ENCODE measurements at regions not wholly inside any gene's neighbourhood (a gene's known extent, or its start where the extent isn't known, plus 50 kb on each side); places are given as distances from the start of the nearest gene placed in this dataset.

GRCh38 chr2:67596871-67597270, 199.7 kb downstream of the ETAA1 start:
- no peak for TF ChIP-seq CTCF (IDR thresholded peaks at IDR 0.05; ENCODE audit: insufficient read depth, low read depth, low read length, missing control alignments)
- DNase-seq (ENCODE audit: low read depth) = no peak
- H3K4me3 ChIP-seq (ENCODE audit: low read depth, low read length) = no peak overlapping the region

- no peak for DNase-seq (ENCODE audit: low read depth)
- no peak for TF ChIP-seq CTCF (IDR thresholded peaks at IDR 0.05; ENCODE audit: insufficient read depth, low read depth, low read length, missing control alignments)
- H3K4me3 ChIP-seq (ENCODE audit: low read depth, low read length) = no peak overlapping the region
These were observed 202.4 kb downstream of the ETAA1 start for GRCh38 chr2:67599561-67599960.

- no peak overlapping the region for H3K4me3 ChIP-seq (ENCODE audit: low read depth, low read length)
- no peak for TF ChIP-seq CTCF (IDR thresholded peaks at IDR 0.05; ENCODE audit: insufficient read depth, low read depth, low read length, missing control alignments)
- no peak for DNase-seq (ENCODE audit: low read depth)
These were observed 203.2 kb downstream of the ETAA1 start for GRCh38 chr2:67600222-67600871.

- DNase-seq (ENCODE audit: low read depth) = no peak
- TF ChIP-seq CTCF (IDR thresholded peaks at IDR 0.05; ENCODE audit: insufficient read depth, low read depth, low read length, missing control alignments) = no peak
- H3K4me3 ChIP-seq (ENCODE audit: low read depth, low read length) = no peak overlapping the region
These were observed 203.8 kb downstream of the ETAA1 start for GRCh38 chr2:67600946-67601345.

- no peak for DNase-seq (ENCODE audit: low read depth)
- no peak overlapping the region for H3K4me3 ChIP-seq (ENCODE audit: low read depth, low read length)
- TF ChIP-seq CTCF (IDR thresholded peaks at IDR 0.05; ENCODE audit: insufficient read depth, low read depth, low read length, missing control alignments) = no peak
These were observed 207.2 kb downstream of the ETAA1 start for GRCh38 chr2:67604360-67604759.

GRCh38 chr2:67612576-67613042, 215.5 kb downstream of the ETAA1 start:
- TF ChIP-seq CTCF (IDR thresholded peaks at IDR 0.05; ENCODE audit: insufficient read depth, low read depth, low read length, missing control alignments) = no peak
- no peak for DNase-seq (ENCODE audit: low read depth)
- no peak overlapping the region for H3K4me3 ChIP-seq (ENCODE audit: low read depth, low read length)

- H3K4me3 ChIP-seq (ENCODE audit: low read depth, low read length) = no peak overlapping the region
- DNase-seq (ENCODE audit: low read depth) = no peak
- TF ChIP-seq CTCF (IDR thresholded peaks at IDR 0.05; ENCODE audit: insufficient read depth, low read depth, low read length, missing control alignments) = no peak
These were observed 216.1 kb downstream of the ETAA1 start for GRCh38 chr2:67613227-67613626.

Data from GM12865 (cell line).